ENCODE measurements at regions not wholly inside any gene's neighbourhood (a gene's known extent, or its start where the extent isn't known, plus 50 kb on each side); places are given as distances from the start of the nearest gene placed in this dataset.

GRCh38 chr5:106854922-106855321 is 815.8 kb downstream of the EFNA5 start:
- no peak for TF ChIP-seq EZH2phosphoT487 (IDR thresholded peaks at IDR 0.05; ENCODE audit: borderline replicate concordance, low read depth, low read length)
- no peak for TF ChIP-seq CTCF (conservative IDR thresholded peaks at IDR 0.05; ENCODE audit: low read length)
